HEK293 (cell line): ENCODE measurements at regions not wholly inside any gene's neighbourhood (a gene's known extent, or its start where the extent isn't known, plus 50 kb on each side); places are given as distances from the start of the nearest gene placed in this dataset.

Source experiments
- KLF1 ChIP-seq: fragments of 450-650 bp; formaldehyde crosslinking; IDR thresholded peaks from 2 replicates; pipeline ENCODE4 v1.5.1; 2016; ENCODE audit warnings: missing biosample characterization, missing genetic modification characterization
- REST ChIP-seq: fragments of 450-650 bp; formaldehyde crosslinking; IDR thresholded peaks from 2 replicates; pipeline ENCODE4 v1.5.1; 2016; ENCODE audit warnings: missing biosample characterization, missing genetic modification characterization
- ZNF600 ChIP-seq: fragments of 450-650 bp; formaldehyde crosslinking; IDR thresholded peaks from 2 replicates; pipeline ENCODE4 v1.5.1; 2016; ENCODE audit warnings: missing biosample characterization, missing genetic modification characterization
- TF ChIP-seq, protein P1 (sequence below): fragments of 450-650 bp; formaldehyde crosslinking; IDR thresholded peaks from 2 replicates; pipeline ENCODE4 v1.5.1; 2016; ENCODE audit warnings: missing biosample characterization, missing genetic modification characterization

DNA sequence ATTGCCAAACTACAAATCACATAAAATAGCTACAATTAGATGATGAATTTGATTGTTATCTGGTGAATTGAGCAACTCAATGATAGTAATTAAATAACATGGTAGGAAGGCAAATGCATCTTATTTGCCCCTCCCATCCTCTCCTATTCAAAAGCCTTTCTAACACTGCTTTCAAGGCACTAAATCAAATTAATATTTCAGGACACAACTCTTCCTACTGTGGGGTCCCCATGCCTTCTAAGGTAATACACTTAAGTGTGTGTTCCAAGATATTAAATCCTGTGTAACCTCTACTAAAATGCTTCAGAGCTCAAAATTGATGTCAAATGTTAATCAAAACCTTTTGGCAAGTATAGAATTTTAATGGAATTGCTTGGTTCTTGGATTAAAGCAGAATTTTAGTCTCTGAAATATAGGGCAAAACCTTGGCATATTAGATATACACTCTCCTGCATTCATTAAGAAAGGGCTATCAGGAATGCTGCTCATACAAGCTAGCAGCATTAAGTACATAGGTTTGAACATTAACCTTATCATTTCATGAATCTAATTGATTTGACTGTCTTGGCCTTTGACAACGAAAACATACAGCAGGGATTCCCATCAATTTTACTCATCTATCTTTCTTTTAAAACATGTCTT is 371.8 kb upstream of the GALNTL6 start:
- TF ChIP-seq KLF1 (tag by site-specific recombination) (no peak), REST (tag by site-specific recombination) (no peak), ZNF600 (no peak)
- TF ChIP-seq, protein P1, sequence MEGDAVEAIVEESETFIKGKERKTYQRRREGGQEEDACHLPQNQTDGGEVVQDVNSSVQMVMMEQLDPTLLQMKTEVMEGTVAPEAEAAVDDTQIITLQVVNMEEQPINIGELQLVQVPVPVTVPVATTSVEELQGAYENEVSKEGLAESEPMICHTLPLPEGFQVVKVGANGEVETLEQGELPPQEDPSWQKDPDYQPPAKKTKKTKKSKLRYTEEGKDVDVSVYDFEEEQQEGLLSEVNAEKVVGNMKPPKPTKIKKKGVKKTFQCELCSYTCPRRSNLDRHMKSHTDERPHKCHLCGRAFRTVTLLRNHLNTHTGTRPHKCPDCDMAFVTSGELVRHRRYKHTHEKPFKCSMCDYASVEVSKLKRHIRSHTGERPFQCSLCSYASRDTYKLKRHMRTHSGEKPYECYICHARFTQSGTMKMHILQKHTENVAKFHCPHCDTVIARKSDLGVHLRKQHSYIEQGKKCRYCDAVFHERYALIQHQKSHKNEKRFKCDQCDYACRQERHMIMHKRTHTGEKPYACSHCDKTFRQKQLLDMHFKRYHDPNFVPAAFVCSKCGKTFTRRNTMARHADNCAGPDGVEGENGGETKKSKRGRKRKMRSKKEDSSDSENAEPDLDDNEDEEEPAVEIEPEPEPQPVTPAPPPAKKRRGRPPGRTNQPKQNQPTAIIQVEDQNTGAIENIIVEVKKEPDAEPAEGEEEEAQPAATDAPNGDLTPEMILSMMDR (tag by site-specific recombination), result no peak
